ENCODE measurements at regions not wholly inside any gene's neighbourhood (a gene's known extent, or its start where the extent isn't known, plus 50 kb on each side); places are given as distances from the start of the nearest gene placed in this dataset.

- Mint-ChIP-seq H3K4me3 (ENCODE audit: low read depth, unreplicated experiment) (no peak overlapping the region), H3K4me1 (ENCODE audit: low read depth, unreplicated experiment) (no peaks in the 10 kb centered on the region), H3K27ac (ENCODE audit: unreplicated experiment) (no peak overlapping the region), H3K36me3 (ENCODE audit: insufficient read depth, unreplicated experiment) (no peaks in the 10 kb centered on the region), H3K27me3 (ENCODE audit: unreplicated experiment) (no peaks in the 10 kb centered on the region), H3K9me3 (ENCODE audit: low read depth, unreplicated experiment) (no peaks in the 10 kb centered on the region)
- DNase-seq, result no peak
- intact Hi-C loops (cut with micrococcal nuclease; ENCODE audit: unreplicated experiment), result no loop called here
- CTCF ChIA-PET, result no interaction called here
- no TSS peak for BruUV-seq (replicated peaks)
- no peak for TF ChIP-seq CTCF (IDR thresholded peaks at IDR 0.05; ENCODE audit: unreplicated experiment)
These were observed 188.3 kb downstream of the TJP1 start for GRCh38 chr15:29633971-29634370.

GRCh38 chr15:29632671-29633406 is 189.4 kb downstream of the TJP1 start:
- no peak for TF ChIP-seq CTCF (IDR thresholded peaks at IDR 0.05; ENCODE audit: unreplicated experiment)
- CTCF ChIA-PET, result interaction anchor here (0.8 kb wide), 1 partner anchor 43 kb away, joined by 4 read pairs; no protein-coding TSS in a partner anchor
- intact Hi-C loops (cut with micrococcal nuclease; ENCODE audit: unreplicated experiment), result no loop called here
- Mint-ChIP-seq H3K36me3 (ENCODE audit: insufficient read depth, unreplicated experiment) (no peaks in the 10 kb centered on the region), H3K27ac (ENCODE audit: unreplicated experiment) (no peak overlapping the region), H3K4me3 (ENCODE audit: low read depth, unreplicated experiment) (no peak overlapping the region), H3K9me3 (ENCODE audit: low read depth, unreplicated experiment) (no peaks in the 10 kb centered on the region), H3K27me3 (ENCODE audit: unreplicated experiment) (no peaks in the 10 kb centered on the region), H3K4me1 (ENCODE audit: low read depth, unreplicated experiment) (no peaks in the 10 kb centered on the region)
- no TSS peak for BruUV-seq (replicated peaks)
- no peak for DNase-seq

GRCh38 chr15:29631076-29632070 is 190.9 kb downstream of the TJP1 start:
- no TSS peak for BruUV-seq (replicated peaks)
- no peaks in the 10 kb centered on the region for H3K9me3 Mint-ChIP-seq (ENCODE audit: low read depth, unreplicated experiment)
- H3K27ac Mint-ChIP-seq (ENCODE audit: unreplicated experiment), result no peak overlapping the region
- intact Hi-C loops (cut with micrococcal nuclease; ENCODE audit: unreplicated experiment), result no loop called here
- H3K4me3 Mint-ChIP-seq (ENCODE audit: low read depth, unreplicated experiment), result no peak overlapping the region
- no peaks in the 10 kb centered on the region for H3K4me1 Mint-ChIP-seq (ENCODE audit: low read depth, unreplicated experiment)
- CTCF ChIA-PET, result no interaction called here
- H3K36me3 Mint-ChIP-seq (ENCODE audit: insufficient read depth, unreplicated experiment), result no peaks in the 10 kb centered on the region
- DNase-seq, result no peak
- no peak for TF ChIP-seq CTCF (IDR thresholded peaks at IDR 0.05; ENCODE audit: unreplicated experiment)
- no peaks in the 10 kb centered on the region for H3K27me3 Mint-ChIP-seq (ENCODE audit: unreplicated experiment)

- BruUV-seq (replicated peaks), result no TSS peak
- Mint-ChIP-seq H3K4me1 (ENCODE audit: low read depth, unreplicated experiment) (no peaks in the 10 kb centered on the region), H3K27me3 (ENCODE audit: unreplicated experiment) (no peaks in the 10 kb centered on the region), H3K36me3 (ENCODE audit: insufficient read depth, unreplicated experiment) (no peaks in the 10 kb centered on the region), H3K9me3 (ENCODE audit: low read depth, unreplicated experiment) (no peaks in the 10 kb centered on the region), H3K4me3 (ENCODE audit: low read depth, unreplicated experiment) (no peak overlapping the region), H3K27ac (ENCODE audit: unreplicated experiment) (no peak overlapping the region)
- DNase-seq, result no peak
- no peak for TF ChIP-seq CTCF (IDR thresholded peaks at IDR 0.05; ENCODE audit: unreplicated experiment)
- CTCF ChIA-PET, result no interaction called here
- intact Hi-C loops (cut with micrococcal nuclease; ENCODE audit: unreplicated experiment), result no loop called here
These were observed 198.0 kb downstream of the TJP1 start for GRCh38 chr15:29624271-29624670.

All from Calu3 (cell line).